ENCODE measurements at regions not wholly inside any gene's neighbourhood (a gene's known extent, or its start where the extent isn't known, plus 50 kb on each side); places are given as distances from the start of the nearest gene placed in this dataset.

DNA sequence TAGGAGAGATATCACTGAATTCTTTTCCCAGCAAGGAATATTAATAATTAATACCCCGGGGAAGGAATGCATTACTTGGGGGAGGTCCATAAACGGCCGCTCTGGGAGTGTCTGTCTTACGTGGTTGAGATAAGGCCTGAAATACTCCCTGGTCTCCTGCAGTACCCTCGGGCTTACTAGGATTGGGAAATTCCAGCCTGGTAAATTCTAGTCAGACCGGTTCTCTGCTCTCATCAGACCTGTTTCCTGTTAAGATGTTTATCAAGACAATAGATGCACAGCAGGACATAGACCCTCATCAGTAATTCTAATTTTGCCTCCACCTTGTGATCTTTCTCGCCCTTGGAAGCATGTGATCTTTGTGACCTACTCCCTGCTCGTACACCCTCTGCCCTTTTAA lies 162.8 kb upstream of the KCND2 start (continued):
- TF ChIP-seq, protein P1, sequence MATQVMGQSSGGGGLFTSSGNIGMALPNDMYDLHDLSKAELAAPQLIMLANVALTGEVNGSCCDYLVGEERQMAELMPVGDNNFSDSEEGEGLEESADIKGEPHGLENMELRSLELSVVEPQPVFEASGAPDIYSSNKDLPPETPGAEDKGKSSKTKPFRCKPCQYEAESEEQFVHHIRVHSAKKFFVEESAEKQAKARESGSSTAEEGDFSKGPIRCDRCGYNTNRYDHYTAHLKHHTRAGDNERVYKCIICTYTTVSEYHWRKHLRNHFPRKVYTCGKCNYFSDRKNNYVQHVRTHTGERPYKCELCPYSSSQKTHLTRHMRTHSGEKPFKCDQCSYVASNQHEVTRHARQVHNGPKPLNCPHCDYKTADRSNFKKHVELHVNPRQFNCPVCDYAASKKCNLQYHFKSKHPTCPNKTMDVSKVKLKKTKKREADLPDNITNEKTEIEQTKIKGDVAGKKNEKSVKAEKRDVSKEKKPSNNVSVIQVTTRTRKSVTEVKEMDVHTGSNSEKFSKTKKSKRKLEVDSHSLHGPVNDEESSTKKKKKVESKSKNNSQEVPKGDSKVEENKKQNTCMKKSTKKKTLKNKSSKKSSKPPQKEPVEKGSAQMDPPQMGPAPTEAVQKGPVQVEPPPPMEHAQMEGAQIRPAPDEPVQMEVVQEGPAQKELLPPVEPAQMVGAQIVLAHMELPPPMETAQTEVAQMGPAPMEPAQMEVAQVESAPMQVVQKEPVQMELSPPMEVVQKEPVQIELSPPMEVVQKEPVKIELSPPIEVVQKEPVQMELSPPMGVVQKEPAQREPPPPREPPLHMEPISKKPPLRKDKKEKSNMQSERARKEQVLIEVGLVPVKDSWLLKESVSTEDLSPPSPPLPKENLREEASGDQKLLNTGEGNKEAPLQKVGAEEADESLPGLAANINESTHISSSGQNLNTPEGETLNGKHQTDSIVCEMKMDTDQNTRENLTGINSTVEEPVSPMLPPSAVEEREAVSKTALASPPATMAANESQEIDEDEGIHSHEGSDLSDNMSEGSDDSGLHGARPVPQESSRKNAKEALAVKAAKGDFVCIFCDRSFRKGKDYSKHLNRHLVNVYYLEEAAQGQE (IDR thresholded peaks at IDR 0.05; ENCODE audit: low read depth, low read length) = no peak
- TF ChIP-seq NR2C2 (IDR thresholded peaks at IDR 0.05; ENCODE audit: borderline replicate concordance, control insufficient read depth, insufficient read length, low read depth) (no peak), FOS (IDR thresholded peaks at IDR 0.05; ENCODE audit: borderline replicate concordance, extremely low read depth, insufficient read length) (no peak), KAT2A (conservative IDR thresholded peaks at IDR 0.05; ENCODE audit: control insufficient read depth, low read depth, low read length) (no peak), CBX3 (IDR thresholded peaks at IDR 0.05; ENCODE audit: borderline replicate concordance, low read depth) (no peak), CEBPB (IDR thresholded peaks at IDR 0.05; ENCODE audit: borderline replicate concordance in 1 of 2, low read depth in 2 of 2, low read length in 2 of 2) (no peak)

DNA sequence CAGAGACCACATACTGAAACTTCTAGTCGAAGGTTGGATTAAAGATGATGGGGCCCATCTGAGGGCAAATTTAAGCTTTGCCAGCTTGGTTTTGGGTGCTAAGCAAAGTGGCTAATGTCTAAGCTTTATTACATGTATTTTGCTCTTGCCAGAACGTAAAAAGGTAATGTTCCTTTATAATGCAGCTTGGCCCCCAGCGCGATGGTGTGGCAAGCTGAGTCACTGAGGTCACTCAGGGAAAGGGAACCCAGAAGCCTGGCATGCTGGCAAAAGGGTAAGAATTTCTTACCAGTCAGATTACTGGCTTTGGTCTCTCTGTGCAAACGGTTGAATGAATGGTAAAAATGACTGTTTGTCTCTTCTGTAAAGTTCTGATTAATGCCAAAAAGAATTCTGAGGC lies 158.3 kb upstream of the KCND2 start:
- ATAC-seq (no peak), DNase-seq (ENCODE audit: low read depth, low spot score) (no peak), FAIRE-seq (no peak)
- no peak overlapping the region for H3K27ac ChIP-seq (ENCODE audit: control insufficient read depth, insufficient read depth)
- no peak overlapping the region for H2AFZ ChIP-seq (ENCODE audit: control insufficient read depth, low read depth, low read length)
- WGBS (ENCODE audit: insufficient coverage, insufficient replicate concordance, low lambda C conversion rate, missing lambda C conversion rate) = 4% methylated on average over 5 of the region's 5 CpGs
- no peaks in the 10 kb centered on the region for H3K27me3 ChIP-seq (replicated peaks in 1 of 2; ENCODE audit: control insufficient read depth in 2 of 2, insufficient read depth in 2 of 2, low read length in 1 of 2)
- H3K4me3 ChIP-seq = no peak overlapping the region
- no peak overlapping the region for H3K9ac ChIP-seq (ENCODE audit: control insufficient read depth, insufficient read depth, low read length)
- H3K4me2 ChIP-seq (ENCODE audit: control insufficient read depth, insufficient read depth) = no peak overlapping the region
- CTCF ChIA-PET = interaction anchor here (1.7 kb wide), 1 partner anchor 9 kb away, joined by 6 read pairs; no protein-coding TSS in a partner anchor
- no peaks in the 10 kb centered on the region for H4K20me1 ChIP-seq (ENCODE audit: control insufficient read depth, insufficient read depth)
- POLR2A ChIA-PET = no interaction called here
- intact Hi-C loops (cut with micrococcal nuclease; ENCODE audit: unreplicated experiment) = no loop called here
- in situ Hi-C loops (cut with MboI) = no loop called here
- no TSS peak for BruUV-seq (replicated peaks)
- no peaks in the 10 kb centered on the region for H3K36me3 ChIP-seq (ENCODE audit: control insufficient read depth in 2 of 2, insufficient read depth in 2 of 2, low read length in 1 of 2)
- RAD21 ChIA-PET (ENCODE audit: unreplicated experiment) = no interaction called here
- H3K79me2 ChIP-seq (ENCODE audit: control insufficient read depth, insufficient read depth, low read length) = no peaks in the 10 kb centered on the region
- H3K9me3 ChIP-seq (replicated peaks; ENCODE audit: control insufficient read depth, insufficient read depth, low read length) = no peaks in the 10 kb centered on the region; the same call in 1 of the 3 replicates
- H3K4me1 ChIP-seq (ENCODE audit: control insufficient read depth, insufficient read depth, low read length) = no peaks in the 10 kb centered on the region
- SMC1A ChIA-PET (ENCODE audit: uncharacterized antibody, unreplicated experiment) = no interaction called here
- TF ChIP-seq ETV6 (conservative IDR thresholded peaks at IDR 0.05 in 1 of 2, IDR thresholded peaks at IDR 0.05 in 1 of 2; ENCODE audit: borderline replicate concordance in 1 of 2, low read depth in 1 of 2) = no peak
- TF ChIP-seq, protein P2, sequence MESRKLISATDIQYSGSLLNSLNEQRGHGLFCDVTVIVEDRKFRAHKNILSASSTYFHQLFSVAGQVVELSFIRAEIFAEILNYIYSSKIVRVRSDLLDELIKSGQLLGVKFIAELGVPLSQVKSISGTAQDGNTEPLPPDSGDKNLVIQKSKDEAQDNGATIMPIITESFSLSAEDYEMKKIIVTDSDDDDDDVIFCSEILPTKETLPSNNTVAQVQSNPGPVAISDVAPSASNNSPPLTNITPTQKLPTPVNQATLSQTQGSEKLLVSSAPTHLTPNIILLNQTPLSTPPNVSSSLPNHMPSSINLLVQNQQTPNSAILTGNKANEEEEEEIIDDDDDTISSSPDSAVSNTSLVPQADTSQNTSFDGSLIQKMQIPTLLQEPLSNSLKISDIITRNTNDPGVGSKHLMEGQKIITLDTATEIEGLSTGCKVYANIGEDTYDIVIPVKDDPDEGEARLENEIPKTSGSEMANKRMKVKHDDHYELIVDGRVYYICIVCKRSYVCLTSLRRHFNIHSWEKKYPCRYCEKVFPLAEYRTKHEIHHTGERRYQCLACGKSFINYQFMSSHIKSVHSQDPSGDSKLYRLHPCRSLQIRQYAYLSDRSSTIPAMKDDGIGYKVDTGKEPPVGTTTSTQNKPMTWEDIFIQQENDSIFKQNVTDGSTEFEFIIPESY (IDR thresholded peaks at IDR 0.05) = no peak
- no peak for TF ChIP-seq ATF7 (IDR thresholded peaks at IDR 0.05; ENCODE audit: low read depth)
- TF ChIP-seq NR2C2 (IDR thresholded peaks at IDR 0.05; ENCODE audit: borderline replicate concordance, control insufficient read depth, insufficient read length, low read depth) = no peak
- TF ChIP-seq, protein P3, sequence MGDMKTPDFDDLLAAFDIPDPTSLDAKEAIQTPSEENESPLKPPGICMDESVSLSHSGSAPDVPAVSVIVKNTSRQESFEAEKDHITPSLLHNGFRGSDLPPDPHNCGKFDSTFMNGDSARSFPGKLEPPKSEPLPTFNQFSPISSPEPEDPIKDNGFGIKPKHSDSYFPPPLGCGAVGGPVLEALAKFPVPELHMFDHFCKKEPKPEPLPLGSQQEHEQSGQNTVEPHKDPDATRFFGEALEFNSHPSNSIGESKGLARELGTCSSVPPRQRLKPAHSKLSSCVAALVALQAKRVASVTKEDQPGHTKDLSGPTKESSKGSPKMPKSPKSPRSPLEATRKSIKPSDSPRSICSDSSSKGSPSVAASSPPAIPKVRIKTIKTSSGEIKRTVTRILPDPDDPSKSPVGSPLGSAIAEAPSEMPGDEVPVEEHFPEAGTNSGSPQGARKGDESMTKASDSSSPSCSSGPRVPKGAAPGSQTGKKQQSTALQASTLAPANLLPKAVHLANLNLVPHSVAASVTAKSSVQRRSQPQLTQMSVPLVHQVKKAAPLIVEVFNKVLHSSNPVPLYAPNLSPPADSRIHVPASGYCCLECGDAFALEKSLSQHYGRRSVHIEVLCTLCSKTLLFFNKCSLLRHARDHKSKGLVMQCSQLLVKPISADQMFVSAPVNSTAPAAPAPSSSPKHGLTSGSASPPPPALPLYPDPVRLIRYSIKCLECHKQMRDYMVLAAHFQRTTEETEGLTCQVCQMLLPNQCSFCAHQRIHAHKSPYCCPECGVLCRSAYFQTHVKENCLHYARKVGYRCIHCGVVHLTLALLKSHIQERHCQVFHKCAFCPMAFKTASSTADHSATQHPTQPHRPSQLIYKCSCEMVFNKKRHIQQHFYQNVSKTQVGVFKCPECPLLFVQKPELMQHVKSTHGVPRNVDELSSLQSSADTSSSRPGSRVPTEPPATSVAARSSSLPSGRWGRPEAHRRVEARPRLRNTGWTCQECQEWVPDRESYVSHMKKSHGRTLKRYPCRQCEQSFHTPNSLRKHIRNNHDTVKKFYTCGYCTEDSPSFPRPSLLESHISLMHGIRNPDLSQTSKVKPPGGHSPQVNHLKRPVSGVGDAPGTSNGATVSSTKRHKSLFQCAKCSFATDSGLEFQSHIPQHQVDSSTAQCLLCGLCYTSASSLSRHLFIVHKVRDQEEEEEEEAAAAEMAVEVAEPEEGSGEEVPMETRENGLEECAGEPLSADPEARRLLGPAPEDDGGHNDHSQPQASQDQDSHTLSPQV (IDR thresholded peaks at IDR 0.05) = no peak
- TF ChIP-seq RFX5 (IDR thresholded peaks at IDR 0.05; ENCODE audit: low read depth, low read length) = no peak
- no peak for TF ChIP-seq POLR2A (IDR thresholded peaks at IDR 0.05; ENCODE audit: low read depth, low read length)
